ENCODE measurements at regions not wholly inside any gene's neighbourhood (a gene's known extent, or its start where the extent isn't known, plus 50 kb on each side); places are given as distances from the start of the nearest gene placed in this dataset.

- DNase-seq, result no peak
Observed at GRCh38 chr6:131383421-131384411, 189.3 kb upstream of the ARG1 start.

- no peak for DNase-seq
Observed at GRCh38 chr6:131387562-131388447, 185.2 kb upstream of the ARG1 start.

DNA sequence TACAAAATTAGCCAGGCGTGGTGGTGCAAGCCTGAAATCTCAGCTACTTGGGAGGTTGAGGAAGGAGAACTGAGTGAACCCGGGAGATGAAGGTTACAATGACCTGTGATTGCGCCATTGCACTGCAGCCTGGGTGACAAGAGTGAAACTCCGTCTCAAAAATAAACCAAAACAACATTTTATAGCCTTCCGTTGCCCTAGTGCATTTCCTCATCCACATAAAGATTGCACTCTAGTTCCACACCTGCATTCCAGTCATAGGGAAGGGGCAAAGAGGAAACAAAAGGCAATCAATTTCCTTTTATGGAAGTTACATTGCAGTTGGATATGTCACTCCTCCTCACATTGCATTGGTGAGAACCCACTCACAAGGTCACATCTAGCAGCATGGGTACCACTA is 182.7 kb upstream of the ARG1 start:
- DNase-seq, result no peak

DNA sequence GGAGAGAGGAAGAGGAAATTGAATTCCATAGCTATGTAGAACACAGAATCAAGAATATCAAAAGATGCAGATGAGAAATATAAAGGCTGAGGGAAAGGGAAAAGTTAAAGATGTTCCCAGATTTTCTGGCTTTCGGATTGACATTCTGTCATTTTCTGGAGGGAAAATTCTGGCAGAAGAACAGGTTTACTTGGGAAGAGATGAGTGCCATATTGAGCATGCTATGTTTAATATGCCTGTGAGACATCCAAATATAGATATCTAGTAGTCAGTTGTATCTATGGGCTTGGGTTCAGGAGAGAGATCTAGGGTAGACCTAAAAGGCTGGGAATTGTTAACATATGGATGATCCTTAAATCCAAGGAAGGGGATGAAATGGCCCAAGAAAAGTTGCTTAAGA is 181.9 kb upstream of the ARG1 start:
- DNase-seq, result no peak

- no peak for DNase-seq
Observed at GRCh38 chr6:131393433-131393832, 179.6 kb upstream of the ARG1 start.

DNA sequence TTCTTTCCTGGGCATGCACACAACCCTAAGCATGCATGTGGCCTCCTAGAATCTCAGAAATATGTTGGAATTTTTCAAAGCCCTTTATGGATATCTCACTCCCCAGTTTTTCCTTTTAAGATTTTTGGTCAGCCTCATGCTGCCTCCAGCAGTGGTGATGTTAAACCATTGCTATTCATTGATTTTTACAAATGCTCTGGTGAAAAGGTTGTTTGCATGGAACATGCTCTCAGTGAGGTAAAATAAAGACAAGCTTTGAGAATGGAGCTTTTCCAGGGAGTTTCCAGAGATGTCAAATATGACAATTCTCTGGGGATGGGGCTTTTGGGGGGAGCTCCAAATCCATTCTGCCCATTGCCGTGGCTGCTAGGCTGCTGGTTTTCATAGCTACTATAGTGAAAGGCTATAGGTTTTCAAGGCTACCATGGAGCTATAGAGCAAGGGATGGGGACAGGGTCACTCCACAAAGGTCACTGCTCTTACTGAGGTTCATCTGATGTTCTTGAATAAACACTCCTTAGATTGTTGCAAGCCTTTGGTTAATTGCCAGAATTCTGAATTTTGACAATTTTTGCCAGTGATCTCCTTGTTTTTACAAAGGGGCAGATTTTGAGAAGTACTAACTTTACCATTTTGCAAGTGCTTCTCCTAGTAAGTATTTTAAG is 178.1 kb upstream of the ARG1 start:
- DNase-seq, result no peak

GRCh38 chr6:131398176-131398575 is 174.8 kb upstream of the ARG1 start:
- no peak for DNase-seq

- no peak for DNase-seq
Observed at GRCh38 chr6:131399433-131399832, 173.6 kb upstream of the ARG1 start.

DNA sequence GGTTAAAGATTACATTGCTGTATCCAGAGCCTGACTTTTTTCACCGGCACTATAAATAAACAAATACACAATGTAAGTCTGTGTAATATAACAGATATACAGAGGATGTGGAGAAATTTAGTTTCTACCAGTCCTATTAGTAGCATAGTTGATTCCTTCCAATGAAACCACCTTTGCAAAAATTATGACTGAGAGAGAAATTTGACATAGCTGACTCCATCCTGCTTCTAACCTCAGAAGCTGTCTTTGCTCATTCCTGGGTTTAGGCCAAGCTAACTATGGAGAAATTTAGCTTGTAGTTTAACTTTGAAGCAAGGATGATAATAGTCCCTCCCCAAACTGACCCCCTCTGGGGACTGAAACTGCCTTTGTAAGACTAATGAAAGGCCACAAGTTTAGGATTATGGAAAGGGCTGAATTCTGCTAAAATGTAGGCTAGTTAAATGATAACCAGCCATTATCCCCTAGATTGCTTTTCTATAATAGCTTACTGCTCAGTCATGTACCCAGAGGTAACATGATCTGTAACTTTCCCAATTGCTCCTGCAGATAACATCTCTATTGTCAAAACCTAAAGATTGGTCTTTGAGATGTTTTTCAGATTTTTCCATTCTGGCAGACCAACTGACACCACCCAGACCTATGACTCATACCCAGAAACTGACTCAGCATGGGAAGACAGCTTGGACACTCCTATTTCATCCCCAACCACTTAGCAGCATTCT is 172.8 kb upstream of the ARG1 start:
- no peak for DNase-seq

- no peak for DNase-seq
Observed at GRCh38 chr6:131400779-131401496, 172.1 kb upstream of the ARG1 start.

DNA sequence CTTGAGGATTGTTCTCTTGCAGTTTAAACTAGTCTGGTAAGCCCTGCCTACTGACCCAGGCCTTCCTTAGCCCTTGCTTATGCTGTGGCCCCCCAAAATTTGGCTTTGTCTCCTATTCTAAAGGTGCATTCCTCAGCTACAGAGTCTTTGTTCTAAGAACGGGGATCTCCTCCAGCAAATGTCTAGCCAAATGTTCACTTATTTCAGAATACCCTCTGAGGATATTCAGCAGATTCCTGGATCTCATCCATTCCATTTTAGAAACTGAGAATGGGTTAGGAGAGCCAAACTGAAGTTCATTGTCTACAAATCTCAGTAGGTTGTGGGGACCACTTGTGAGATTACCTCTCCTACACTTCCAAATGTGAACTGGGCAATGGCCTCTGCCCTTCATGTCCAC is 164.2 kb upstream of the ARG1 start:
- DNase-seq, result no peak

DNA sequence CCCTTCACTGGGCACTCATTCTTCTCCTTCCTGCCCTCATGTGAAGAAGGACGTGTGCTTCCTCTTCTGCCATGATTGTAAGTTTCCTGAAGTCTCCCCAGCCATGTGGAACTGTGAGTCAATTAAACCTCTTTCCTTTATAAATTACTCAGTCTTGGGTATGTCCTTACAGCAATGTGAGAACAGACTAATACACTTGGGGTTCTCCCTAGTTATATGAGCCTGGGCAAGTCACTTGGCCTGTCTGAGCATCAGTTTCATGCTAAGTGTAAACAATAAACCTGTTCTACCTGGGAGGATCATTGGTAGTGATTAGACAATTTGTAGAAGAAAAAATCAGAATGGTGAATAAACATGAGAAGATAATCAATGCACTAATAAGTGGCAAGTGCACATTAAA is 162.2 kb upstream of the ARG1 start:
- no peak for DNase-seq

DNA sequence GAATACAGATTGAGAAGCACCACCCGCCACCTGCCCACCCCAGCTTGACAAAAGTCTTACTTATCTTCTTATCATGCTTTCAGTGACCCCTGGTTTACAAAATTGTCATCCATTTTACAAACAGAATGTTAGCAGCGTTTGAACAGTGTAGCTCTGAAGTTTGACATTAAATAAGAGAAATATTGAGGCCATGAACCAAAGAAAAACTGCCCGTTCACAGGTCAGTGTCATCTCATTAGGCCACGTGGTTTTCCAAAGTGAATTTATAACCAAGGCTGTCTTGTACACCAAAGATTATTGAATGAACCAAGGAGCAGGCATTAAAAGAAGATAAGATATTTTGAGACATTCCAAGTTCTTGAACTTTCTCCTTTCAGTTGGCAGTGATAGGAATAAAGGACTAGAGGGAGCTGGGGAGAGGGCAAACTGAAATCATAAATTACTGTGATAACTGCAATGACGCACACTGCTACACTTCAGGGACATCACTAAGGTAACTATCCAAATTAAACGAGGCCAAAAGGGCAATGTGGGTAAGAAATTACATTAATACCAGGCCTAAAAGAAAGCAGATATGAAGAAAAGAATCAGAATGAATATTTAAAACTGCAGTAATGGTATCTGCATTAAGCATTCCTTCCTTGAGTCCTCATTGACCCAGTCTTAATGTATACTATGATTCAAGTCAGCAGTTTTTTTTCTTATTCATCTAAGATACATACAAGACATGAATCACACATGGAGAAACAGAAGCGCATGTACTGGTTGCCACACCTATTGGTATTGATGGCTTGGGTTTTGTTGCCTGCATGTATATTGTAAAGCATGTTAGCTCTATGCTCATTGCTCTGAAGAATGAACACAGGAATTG is 159.8 kb upstream of the ARG1 start:
- DNase-seq, result no peak

- no peak for DNase-seq
Observed at GRCh38 chr6:131413831-131414191, 159.2 kb upstream of the ARG1 start.

DNA sequence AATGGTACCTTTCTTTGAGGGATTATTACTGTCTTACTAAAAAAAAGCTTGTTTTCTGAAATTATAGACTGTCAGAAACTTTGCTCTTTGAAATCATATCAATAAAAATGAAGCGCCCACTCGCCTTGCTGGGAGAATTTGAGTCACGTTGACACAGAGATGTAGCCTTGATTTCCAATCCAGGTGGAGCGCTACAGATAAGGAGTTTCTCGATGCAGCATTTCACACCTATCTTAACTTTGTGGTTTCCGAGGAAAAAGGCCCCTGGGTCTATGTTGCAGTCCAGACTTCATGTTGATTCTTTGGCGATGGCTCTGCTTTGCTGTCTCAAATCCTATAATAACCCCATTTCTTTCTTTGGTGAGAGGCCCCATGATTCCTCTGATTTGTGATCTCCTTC is 158.1 kb upstream of the ARG1 start:
- DNase-seq, result no peak

- DNase-seq, result no peak
Observed at GRCh38 chr6:131418441-131418840, 154.6 kb upstream of the ARG1 start.

- no peak for DNase-seq
Observed at GRCh38 chr6:131419702-131420101, 153.3 kb upstream of the ARG1 start.

GRCh38 chr6:131424016-131424415 is 149.0 kb upstream of the ARG1 start:
- no peak for DNase-seq

DNA sequence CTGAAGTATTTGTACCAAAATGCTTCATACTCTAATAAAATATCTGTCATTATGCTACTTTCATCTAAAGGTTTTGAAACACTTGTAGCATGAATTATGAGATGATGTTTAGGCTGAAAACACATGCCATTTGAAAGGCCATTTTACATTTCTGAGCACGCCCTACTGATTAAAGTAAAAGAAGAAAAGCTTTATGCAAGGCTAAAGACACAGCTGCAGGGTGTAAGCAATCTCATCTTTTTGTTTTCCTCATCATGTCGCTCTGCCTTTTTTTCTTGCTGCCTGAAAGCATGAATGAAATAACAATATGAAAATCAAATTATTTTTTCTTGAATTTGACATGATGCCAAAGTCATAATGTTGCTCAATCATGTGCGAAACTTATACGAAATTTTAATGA is 148.6 kb upstream of the ARG1 start:
- no peak for DNase-seq

GRCh38 chr6:131427434-131428058 is 145.5 kb upstream of the ARG1 start:
- no peak for DNase-seq
